Fibroblast of pulmonary artery (primary cell): ENCODE measurements at regions not wholly inside any gene's neighbourhood (a gene's known extent, or its start where the extent isn't known, plus 50 kb on each side); places are given as distances from the start of the nearest gene placed in this dataset.

Experiments used
- DNase-seq: peaks from one replicate; pipeline ENCODE4 v3.0.0-alpha.2; 2010; ENCODE audit warnings: low read depth
- H3K4me3 ChIP-seq: replicated peaks from 2 replicates; pipeline ENCODE4 v1.5.1; 2011; ENCODE audit warnings: low read depth, mild to moderate bottlenecking, control low read depth, low read length, moderate library complexity
- CTCF ChIP-seq: IDR thresholded peaks from 2 replicates; pipeline ENCODE4 v1.5.1; 2011; ENCODE audit warnings: mild to moderate bottlenecking, control low read depth, low read length, inconsistent platforms; ENCODE audit errors: missing control alignments

GRCh38 chr7:131873581-131873980 is 317.2 kb upstream of the PODXL start:
- TF ChIP-seq CTCF: no peak
- no peak overlapping the region for H3K4me3 ChIP-seq
- DNase-seq: no peak

- DNase-seq: no peak
- no peak overlapping the region for H3K4me3 ChIP-seq
- TF ChIP-seq CTCF: no peak
These were observed 313.6 kb upstream of the PODXL start for GRCh38 chr7:131869986-131870385.

DNA sequence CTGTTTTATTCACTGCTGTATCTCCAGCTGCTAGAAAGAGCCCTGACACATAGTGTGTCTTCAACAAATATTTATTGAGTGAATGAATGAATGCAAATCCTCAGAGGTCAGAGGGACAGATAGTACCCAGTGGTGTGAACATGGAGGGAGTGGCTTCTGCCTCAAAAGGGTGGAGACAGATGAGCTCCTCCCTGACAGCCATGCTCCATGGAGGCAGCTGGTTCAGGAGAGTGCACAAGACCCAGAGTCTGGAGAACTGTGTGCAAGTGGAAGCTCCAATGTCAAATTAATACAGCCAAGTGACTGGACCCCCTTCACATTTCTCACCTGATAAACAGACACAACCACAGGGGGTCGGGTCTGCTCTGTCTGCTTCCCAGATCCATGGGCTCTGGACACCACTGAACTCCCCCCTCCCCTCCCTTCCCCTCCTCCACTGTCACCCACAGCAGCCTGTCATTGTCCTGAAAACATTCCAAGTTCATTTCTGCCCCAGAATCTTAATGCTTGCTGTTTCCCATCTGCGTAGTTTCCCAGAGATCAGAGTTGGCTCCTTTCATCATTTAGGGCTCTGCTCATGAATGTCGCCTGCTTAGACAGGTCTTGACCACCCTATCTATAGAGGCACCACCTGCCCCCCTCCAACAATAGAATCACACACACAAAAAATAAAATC is 312.9 kb upstream of the PODXL start:
- no peak for DNase-seq
- no peak overlapping the region for H3K4me3 ChIP-seq
- no peak for TF ChIP-seq CTCF

DNA sequence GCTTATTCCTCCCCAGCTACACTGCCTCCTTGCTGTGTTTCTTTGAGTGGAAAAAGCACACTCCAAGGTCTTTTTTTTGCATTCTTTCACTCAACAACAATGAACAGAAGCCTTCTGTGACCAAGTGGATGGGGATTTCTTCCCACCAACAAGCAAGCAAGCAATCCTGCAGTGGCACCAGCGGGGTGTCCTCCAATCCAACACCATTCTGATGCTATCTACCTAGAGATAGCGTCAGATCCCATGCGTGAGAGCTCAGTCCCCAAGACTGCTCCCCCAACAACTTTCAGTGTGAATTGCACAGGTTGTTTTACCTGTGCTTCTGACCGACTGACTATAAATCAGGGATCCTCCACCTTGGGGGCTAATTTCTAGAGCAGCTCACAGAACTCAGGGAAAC is 311.0 kb upstream of the PODXL start:
- H3K4me3 ChIP-seq: no peak overlapping the region
- TF ChIP-seq CTCF: no peak
- DNase-seq: no peak

GRCh38 chr7:131865911-131866310 is 309.5 kb upstream of the PODXL start:
- H3K4me3 ChIP-seq: no peak overlapping the region
- no peak for TF ChIP-seq CTCF
- no peak for DNase-seq

DNA sequence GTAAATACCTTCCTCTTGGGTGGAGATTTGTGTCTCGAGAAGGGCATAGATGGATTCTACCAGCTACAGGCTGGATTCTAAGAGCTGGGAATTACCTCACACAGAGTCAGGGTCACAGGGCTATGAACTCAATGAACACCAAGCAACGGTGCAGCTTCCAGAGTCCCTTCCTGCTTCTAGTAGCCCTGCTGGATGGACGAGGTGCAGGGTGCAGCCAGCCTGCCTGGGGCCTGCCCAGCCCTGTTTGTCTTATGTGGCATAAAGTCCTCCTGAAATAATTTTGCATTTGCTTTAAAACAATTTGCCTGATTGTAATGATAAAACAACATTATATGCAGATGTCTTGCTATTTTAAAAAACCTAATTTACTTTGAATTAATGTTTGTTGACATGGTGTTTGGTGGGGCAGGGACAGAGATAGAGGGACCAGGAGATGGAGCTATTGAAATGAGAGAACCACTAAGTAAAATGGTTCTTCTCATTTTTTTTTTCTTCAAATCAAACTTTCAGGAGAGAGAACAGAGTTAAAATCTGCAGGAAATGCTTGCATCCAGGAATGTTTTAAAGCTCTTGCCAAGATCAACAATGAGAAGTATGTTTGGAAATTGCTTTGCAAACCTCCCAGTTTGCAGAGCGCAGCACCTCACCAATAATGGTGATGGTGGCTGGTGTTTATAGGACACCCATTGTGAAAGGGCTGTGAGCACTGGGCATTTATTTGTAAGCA is 305.4 kb upstream of the PODXL start:
- no peak overlapping the region for H3K4me3 ChIP-seq
- no peak for TF ChIP-seq CTCF
- DNase-seq: peak; percentile 62
